CD8-positive, alpha-beta memory T cell (primary cell): ENCODE measurements at regions not wholly inside any gene's neighbourhood (a gene's known extent, or its start where the extent isn't known, plus 50 kb on each side); places are given as distances from the start of the nearest gene placed in this dataset.

ENCODE experiments used
- CTCF ChIA-PET: fragments of 350-600 bp; sonication (Branson Sonifier 250); formaldehyde crosslinking; loops from one replicate; lab custom pipeline; 2021; ENCODE audit warnings: antibody characterized with exemption; lab: Charles Lee
- POLR2A ChIA-PET: fragments of 350-600 bp; sonication (Branson Sonifier 250); formaldehyde crosslinking; loops from one replicate; lab custom pipeline; 2021; ENCODE audit warnings: antibody characterized with exemption; lab: Charles Lee
- DNase-seq, 5 donors: peaks; one replicate each; pipeline versions ENCODE4 v3.0.0 to v3.0.0-alpha.2; 2020 to 2022; ENCODE audit warnings: mixed read lengths in 1 of 5
- H3K27ac ChIP-seq: one replicate; pipeline ENCODE4 v1.7.0; 2013; ENCODE audit warnings: low read depth, mild to moderate bottlenecking, low read length, moderate library complexity
- H3K27me3 ChIP-seq: 2 replicates; pipeline ENCODE4 v1.7.0; 2013; ENCODE audit warnings: low read length, mild to moderate bottlenecking; ENCODE audit not compliant: insufficient read depth, poor library complexity, severe bottlenecking
- H3K36me3 ChIP-seq: 2 replicates; pipeline ENCODE4 v1.7.0; 2013; ENCODE audit warnings: mild to moderate bottlenecking, low read length, moderate library complexity; ENCODE audit not compliant: insufficient read depth
- H3K4me1 ChIP-seq: 2 replicates; pipeline ENCODE4 v1.7.0; 2013; ENCODE audit warnings: mild to moderate bottlenecking, low read length, moderate library complexity; ENCODE audit not compliant: insufficient read depth
- H3K4me3 ChIP-seq: 2 replicates; pipeline ENCODE4 v1.7.0; 2013; ENCODE audit warnings: mild to moderate bottlenecking, low read length
- H3K9me3 ChIP-seq: 2 replicates; pipeline ENCODE4 v1.7.0; 2013; ENCODE audit warnings: mild to moderate bottlenecking, low read length
- H3K27ac Mint-ChIP-seq, 8 donors: one replicate each; pipeline ENCODE4 v1.8.0; 2020 to 2021; ENCODE audit warnings: mixed read lengths in 8 of 8, mild to moderate bottlenecking in 6 of 8, inconsistent platforms in 3 of 8, moderate library complexity in 3 of 8
- H3K27me3 Mint-ChIP-seq, 2 donors: one replicate each; pipeline ENCODE4 v1.8.0; 2020 to 2021; ENCODE audit warnings: mixed read lengths in 2 of 2, mild to moderate bottlenecking in 1 of 2, moderate library complexity in 1 of 2
- H3K36me3 Mint-ChIP-seq, 3 donors: one replicate each; pipeline ENCODE4 v1.8.0; 2020 to 2021; ENCODE audit warnings: mixed read lengths in 3 of 3, inconsistent platforms in 1 of 3, mild to moderate bottlenecking in 1 of 3
- H3K4me1 Mint-ChIP-seq, 3 donors: one replicate each; pipeline ENCODE4 v1.8.0; 2020 to 2021; ENCODE audit warnings: mixed read lengths in 3 of 3, inconsistent platforms in 1 of 3, mild to moderate bottlenecking in 1 of 3
- H3K4me3 Mint-ChIP-seq, 7 donors: one replicate each; pipeline ENCODE4 v1.8.0; 2020 to 2021; ENCODE audit warnings: mixed read lengths in 7 of 7, mild to moderate bottlenecking in 6 of 7, moderate library complexity in 4 of 7, inconsistent platforms in 2 of 7
- H3K9me3 Mint-ChIP-seq, 5 donors: one replicate each; pipeline ENCODE4 v1.8.0; 2020 to 2022; ENCODE audit warnings: mixed read lengths in 5 of 5, mild to moderate bottlenecking in 3 of 5, moderate library complexity in 2 of 5, inconsistent platforms in 1 of 5

DNA sequence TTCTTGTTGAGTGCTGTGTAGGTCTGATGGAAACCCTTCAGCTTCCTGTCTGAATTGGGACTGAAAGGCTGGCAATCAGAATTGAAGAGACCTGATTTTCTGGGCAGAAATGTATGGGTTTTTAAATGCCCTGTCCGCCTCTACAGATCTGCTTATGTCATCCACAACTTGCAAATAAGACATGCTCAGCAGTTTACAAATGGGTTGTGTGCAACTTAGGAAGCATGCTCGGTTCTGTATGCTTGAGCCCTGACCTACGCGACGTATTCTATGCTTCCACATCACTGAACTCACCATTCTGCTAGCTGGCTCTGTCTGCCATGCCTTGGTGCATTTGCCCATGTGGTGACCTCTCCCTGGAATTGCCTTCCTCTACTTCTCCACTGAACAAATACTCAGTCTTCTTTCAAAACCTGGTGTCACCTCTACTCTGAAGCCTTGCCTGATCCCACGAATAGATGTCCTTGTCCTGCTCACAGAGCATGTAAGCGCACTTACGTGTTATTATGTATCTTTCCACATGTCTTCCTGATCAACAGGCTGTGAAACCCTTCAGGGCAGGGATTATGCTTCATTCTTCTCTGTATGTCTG lies 194.2 kb downstream of the ERCC6L2 start:
- ChIA-PET CTCF (no interaction called here), POLR2A (no interaction called here)
- Mint-ChIP-seq H3K27ac (no peak overlapping the region), H3K4me3 (no peak overlapping the region), H3K36me3 (no peaks in the 10 kb centered on the region), H3K9me3 (no peaks in the 10 kb centered on the region), H3K27me3 (peaks cover 3 to 4% of the 10 kb centered on the region in 2 donors), H3K4me1 (peaks cover 0 to under 1% (median 0%) of the 10 kb centered on the region in 3 donors)
- H3K27ac ChIP-seq = no peak overlapping the region
- no peaks in the 10 kb centered on the region for H3K4me1 ChIP-seq
- no peak for DNase-seq
- H3K9me3 ChIP-seq = no peaks in the 10 kb centered on the region
- no peaks in the 10 kb centered on the region for H3K27me3 ChIP-seq
- H3K36me3 ChIP-seq = no peaks in the 10 kb centered on the region
- no peak overlapping the region for H3K4me3 ChIP-seq

DNA sequence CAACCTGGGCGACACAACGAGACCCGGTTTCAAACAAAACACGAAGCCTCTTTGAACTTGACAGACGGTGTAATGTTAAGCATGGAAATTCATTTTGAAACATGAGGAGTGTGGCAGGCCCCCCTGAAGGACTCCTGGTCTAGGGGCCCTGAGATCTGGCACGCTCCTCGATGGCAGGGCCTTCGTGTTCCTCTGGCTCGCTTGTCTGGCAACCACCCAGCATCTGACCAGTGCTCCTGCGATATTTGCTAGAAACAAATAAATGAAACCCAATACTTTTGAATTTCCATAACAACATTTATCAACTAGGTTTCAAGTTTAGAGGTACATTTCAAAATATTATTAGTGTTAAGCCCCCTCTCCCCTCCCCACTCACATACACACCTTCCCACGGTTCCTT lies 193.0 kb downstream of the ERCC6L2 start:
- H3K4me3 ChIP-seq = no peak overlapping the region
- no peaks in the 10 kb centered on the region for H3K36me3 ChIP-seq
- ChIA-PET CTCF (no interaction called here), POLR2A (no interaction called here)
- Mint-ChIP-seq H3K27ac (peak overlapping the region in 1 of 8 donors; percentile 54), H3K36me3 (no peaks in the 10 kb centered on the region), H3K27me3 (peaks cover 3 to 4% of the 10 kb centered on the region in 2 donors), H3K4me3 (no peak overlapping the region), H3K4me1 (no peaks in the 10 kb centered on the region), H3K9me3 (no peaks in the 10 kb centered on the region)
- H3K9me3 ChIP-seq = no peaks in the 10 kb centered on the region
- no peaks in the 10 kb centered on the region for H3K27me3 ChIP-seq
- no peak overlapping the region for H3K27ac ChIP-seq
- no peak for DNase-seq
- no peaks in the 10 kb centered on the region for H3K4me1 ChIP-seq

DNA sequence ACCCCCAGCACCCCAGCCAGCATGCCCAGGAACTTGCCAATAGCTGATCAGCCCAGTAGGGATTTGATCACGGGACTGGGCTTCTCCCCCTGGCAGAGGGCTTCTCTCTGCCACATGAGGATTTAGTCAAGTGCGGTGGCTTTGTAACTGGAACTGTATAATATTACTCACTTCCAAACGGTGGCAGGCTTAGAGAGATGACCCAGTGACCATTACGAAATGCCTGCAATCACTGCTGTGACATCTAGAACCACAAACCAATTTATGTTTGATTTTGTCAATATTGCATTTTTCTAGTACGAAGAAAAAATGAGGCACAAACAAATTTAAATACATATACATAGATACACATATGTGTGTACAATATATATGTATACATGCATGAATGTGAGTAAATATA lies 192.1 kb downstream of the ERCC6L2 start:
- no peaks in the 10 kb centered on the region for H3K4me1 ChIP-seq
- DNase-seq = no peak
- CTCF ChIA-PET = no interaction called here
- Mint-ChIP-seq H3K4me3 (no peak overlapping the region), H3K27me3 (peaks cover 3 to 4% of the 10 kb centered on the region in 2 donors), H3K4me1 (no peaks in the 10 kb centered on the region), H3K9me3 (no peaks in the 10 kb centered on the region), H3K36me3 (no peaks in the 10 kb centered on the region), H3K27ac (no peak overlapping the region)
- H3K27me3 ChIP-seq = no peaks in the 10 kb centered on the region
- H3K4me3 ChIP-seq = no peak overlapping the region
- H3K27ac ChIP-seq = no peak overlapping the region
- H3K9me3 ChIP-seq = no peaks in the 10 kb centered on the region
- no peaks in the 10 kb centered on the region for H3K36me3 ChIP-seq
- POLR2A ChIA-PET = no interaction called here

DNA sequence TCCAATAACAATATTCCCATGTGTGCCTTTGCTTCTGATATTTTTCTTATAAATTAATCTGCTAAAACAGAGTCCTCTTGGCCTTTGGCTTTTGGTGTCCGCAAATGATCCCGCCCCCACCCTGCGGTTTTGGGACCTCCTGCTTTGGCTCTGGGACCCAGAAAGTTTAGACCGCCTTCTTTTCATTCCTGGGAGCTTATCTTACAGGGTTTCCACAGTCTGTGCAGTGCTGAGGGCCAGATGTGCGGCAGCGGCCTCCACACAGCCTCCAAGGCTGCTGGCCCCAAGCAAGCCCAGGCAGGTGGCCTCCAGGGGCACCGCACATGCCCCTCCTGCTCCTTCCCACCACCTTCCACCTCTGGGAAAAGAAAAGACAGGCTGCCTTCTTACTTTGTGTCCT lies 191.5 kb downstream of the ERCC6L2 start:
- no peak overlapping the region for H3K27ac ChIP-seq

DNA sequence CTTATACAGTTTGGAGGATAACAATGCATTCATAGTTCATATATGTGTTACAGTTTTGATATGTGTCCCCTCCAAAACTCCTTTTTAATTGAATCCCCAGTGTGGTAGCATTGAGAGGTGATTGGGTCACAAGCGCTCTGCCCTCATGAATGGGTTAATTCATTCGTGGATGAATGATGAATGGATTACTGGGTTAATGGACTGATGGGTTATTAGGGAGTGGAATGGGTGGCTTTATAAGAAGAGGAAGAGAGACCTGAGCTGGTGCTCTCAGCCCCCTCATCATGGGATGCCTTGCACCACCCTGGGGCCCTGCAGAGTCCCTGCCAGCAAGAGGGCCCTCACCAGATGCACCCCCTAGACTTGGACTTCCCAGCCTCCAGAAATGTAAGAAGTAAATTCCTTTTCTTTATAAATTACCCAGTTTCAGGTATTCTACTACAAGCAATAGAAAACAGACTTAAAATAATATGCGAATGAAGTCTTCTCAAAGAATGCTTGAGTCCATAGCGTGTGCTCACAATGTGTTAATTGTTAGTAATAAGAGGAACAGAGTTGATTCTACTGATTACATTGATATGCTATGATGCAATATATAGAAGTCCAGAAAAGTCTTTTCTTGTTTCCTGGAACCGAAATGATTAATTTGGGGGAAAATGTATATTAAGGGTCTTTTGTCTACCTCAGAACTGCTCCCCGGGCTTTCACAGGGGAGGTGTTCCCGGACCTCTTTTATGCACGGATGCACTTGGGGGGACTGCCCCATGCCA lies 190.2 kb downstream of the ERCC6L2 start:
- H3K27me3 Mint-ChIP-seq = peaks cover 3 to 5% of the 10 kb centered on the region in 2 donors
- no peaks in the 10 kb centered on the region for H3K36me3 Mint-ChIP-seq
- Histone ChIP-seq H3K27ac (no peak overlapping the region), H3K27me3 (no peaks in the 10 kb centered on the region), H3K4me3 (no peak overlapping the region), H3K36me3 (no peaks in the 10 kb centered on the region), H3K4me1 (no peaks in the 10 kb centered on the region), H3K9me3 (no peaks in the 10 kb centered on the region)
- CTCF ChIA-PET = no interaction called here
- DNase-seq = no peak
- POLR2A ChIA-PET = no interaction called here
- H3K4me1 Mint-ChIP-seq = peaks cover 0 to 7% (median 0%) of the 10 kb centered on the region in 3 donors
- no peak overlapping the region for H3K27ac Mint-ChIP-seq
- no peaks in the 10 kb centered on the region for H3K9me3 Mint-ChIP-seq
- no peak overlapping the region for H3K4me3 Mint-ChIP-seq

More for the DNA sequence above, 191.5 kb downstream of the ERCC6L2 start:
- Mint-ChIP-seq H3K4me3 (no peak overlapping the region), H3K9me3 (no peaks in the 10 kb centered on the region), H3K27ac (no peak overlapping the region), H3K4me1 (no peaks in the 10 kb centered on the region), H3K36me3 (no peaks in the 10 kb centered on the region), H3K27me3 (peaks cover 3 to 4% of the 10 kb centered on the region in 2 donors)
- Histone ChIP-seq H3K4me3 (no peak overlapping the region), H3K36me3 (no peaks in the 10 kb centered on the region), H3K4me1 (no peaks in the 10 kb centered on the region), H3K27me3 (no peaks in the 10 kb centered on the region), H3K9me3 (no peaks in the 10 kb centered on the region)
- ChIA-PET POLR2A (no interaction called here), CTCF (no interaction called here)
- DNase-seq = no peak

DNA sequence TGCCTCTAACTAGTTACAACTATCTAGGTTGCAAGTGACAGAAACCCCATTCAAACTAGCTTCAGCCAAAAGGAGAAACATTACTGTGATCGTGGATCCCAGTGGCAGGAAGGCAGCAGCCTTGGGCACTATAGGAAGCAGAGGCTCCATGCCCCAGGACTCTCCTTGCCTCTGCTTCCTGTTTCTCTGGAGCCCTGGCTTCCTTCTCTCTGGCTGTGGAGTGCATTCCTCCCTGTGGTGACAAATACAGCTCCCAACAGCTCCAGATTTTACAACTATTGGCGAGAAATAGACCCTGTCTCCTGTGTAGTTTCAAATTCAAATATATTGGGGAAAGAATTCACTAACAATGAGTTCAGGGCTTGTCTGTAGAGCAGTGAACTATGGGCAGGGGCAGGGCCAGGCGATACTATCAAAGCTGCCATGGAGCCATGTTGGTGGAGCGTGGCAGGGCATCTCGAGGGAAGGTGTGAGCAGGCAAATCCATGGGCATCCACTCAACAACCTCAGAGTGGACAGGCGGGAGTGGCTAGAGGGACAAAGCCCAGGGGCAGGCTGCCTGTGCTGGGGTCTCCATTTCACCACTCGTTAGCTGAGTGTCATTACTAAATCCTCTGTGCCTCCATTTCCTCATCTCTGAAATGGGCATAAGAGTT lies 189.5 kb downstream of the ERCC6L2 start:
- ChIA-PET POLR2A (no interaction called here), CTCF (no interaction called here)
- H3K27ac Mint-ChIP-seq = no peak overlapping the region
- H3K36me3 Mint-ChIP-seq = no peaks in the 10 kb centered on the region
- no peaks in the 10 kb centered on the region for H3K36me3 ChIP-seq
- no peaks in the 10 kb centered on the region for H3K27me3 ChIP-seq
- no peaks in the 10 kb centered on the region for H3K9me3 ChIP-seq
- no peak overlapping the region for H3K27ac ChIP-seq
- H3K4me1 Mint-ChIP-seq = peaks cover 0 to 7% (median 0%) of the 10 kb centered on the region in 3 donors
- no peaks in the 10 kb centered on the region for H3K4me1 ChIP-seq
- H3K9me3 Mint-ChIP-seq = no peaks in the 10 kb centered on the region
- no peak overlapping the region for H3K4me3 ChIP-seq
- no peak for DNase-seq
- peaks cover 3 to 5% of the 10 kb centered on the region in 2 donors for H3K27me3 Mint-ChIP-seq
- no peak overlapping the region for H3K4me3 Mint-ChIP-seq

DNA sequence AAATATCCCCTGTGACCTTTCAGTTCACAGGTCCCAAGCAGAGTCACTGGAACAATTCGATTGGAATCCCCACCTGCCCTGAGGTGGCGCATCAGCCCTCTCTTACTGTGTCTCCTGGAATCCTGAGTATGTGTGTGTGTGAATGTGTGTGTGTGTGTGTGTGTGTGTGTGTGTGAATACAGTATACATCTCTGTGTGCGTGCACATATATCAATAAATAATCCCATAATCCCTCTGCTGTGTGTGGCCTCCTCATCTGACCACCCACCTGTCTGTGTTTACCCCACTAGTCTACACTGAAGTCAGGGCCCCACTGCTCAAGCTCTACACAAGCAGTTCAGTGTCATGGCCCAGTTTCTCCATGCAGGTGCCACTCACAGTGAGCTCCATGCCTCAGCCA lies 187.4 kb downstream of the ERCC6L2 start:
- Histone ChIP-seq H3K4me3 (no peak overlapping the region), H3K4me1 (no peaks in the 10 kb centered on the region), H3K36me3 (no peaks in the 10 kb centered on the region), H3K27me3 (no peaks in the 10 kb centered on the region), H3K9me3 (no peaks in the 10 kb centered on the region), H3K27ac (no peak overlapping the region)
- Mint-ChIP-seq H3K9me3 (no peaks in the 10 kb centered on the region), H3K27me3 (peaks cover 0 to 4% of the 10 kb centered on the region in 2 donors), H3K4me1 (peaks cover 0 to 7% (median 0%) of the 10 kb centered on the region in 3 donors), H3K4me3 (no peak overlapping the region), H3K36me3 (no peaks in the 10 kb centered on the region), H3K27ac (peak overlapping the region in 1 of 8 donors; percentile 55)
- ChIA-PET CTCF (no interaction called here), POLR2A (no interaction called here)
- no peak for DNase-seq

DNA sequence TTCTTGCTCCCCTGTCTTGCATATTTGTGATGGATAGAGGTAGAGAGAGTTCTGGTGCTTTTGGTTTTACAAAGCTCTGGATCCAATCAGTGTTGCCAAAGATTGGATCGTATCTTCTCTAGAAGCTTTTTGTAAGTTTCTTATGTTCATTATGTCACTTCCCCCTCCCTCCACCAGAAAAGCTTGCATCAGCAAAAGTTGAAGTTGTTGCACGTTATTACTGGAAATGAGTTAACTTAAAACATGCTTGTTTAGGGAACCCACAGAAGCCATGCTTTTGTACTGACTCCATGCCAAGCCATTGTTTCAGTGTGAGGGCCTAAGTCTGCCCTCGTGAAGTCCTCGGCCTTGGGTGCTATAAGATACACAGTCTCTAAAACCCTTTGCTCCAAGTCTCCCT lies 186.5 kb downstream of the ERCC6L2 start:
- Mint-ChIP-seq H3K9me3 (no peaks in the 10 kb centered on the region), H3K27me3 (peaks cover 0 to 4% of the 10 kb centered on the region in 2 donors), H3K36me3 (no peaks in the 10 kb centered on the region), H3K27ac (no peak overlapping the region), H3K4me1 (peaks cover 4 to 14% (median 5%) of the 10 kb centered on the region in 3 donors), H3K4me3 (no peak overlapping the region)
- Histone ChIP-seq H3K4me3 (no peak overlapping the region), H3K9me3 (no peaks in the 10 kb centered on the region), H3K4me1 (no peaks in the 10 kb centered on the region), H3K27me3 (no peaks in the 10 kb centered on the region), H3K36me3 (no peaks in the 10 kb centered on the region), H3K27ac (no peak overlapping the region)
- POLR2A ChIA-PET = no interaction called here
- no peak for DNase-seq
- CTCF ChIA-PET = interaction anchor here (0.9 to 1.4 kb wide), 2 partner anchors 9 to 725 kb away, joined by 3 read pairs; no protein-coding TSS in a partner anchor
